Endothelial cell of umbilical vein (primary cell): ENCODE measurements at regions not wholly inside any gene's neighbourhood (a gene's known extent, or its start where the extent isn't known, plus 50 kb on each side); places are given as distances from the start of the nearest gene placed in this dataset.

ENCODE experiments used
- BruUV-seq: library from RNA; stranded (reverse); fragments of 400-500 nt; replicated peaks from 2 replicates; lab custom pipeline; 2021; lab: Mats Ljungman, UMichigan
- CTCF ChIA-PET: fragments of 300-600, 350-600 bp; sonication (Branson Sonifier 250); formaldehyde crosslinking; loops from one replicate; lab custom pipeline; 2021; ENCODE audit warnings: antibody characterized with exemption, inconsistent platforms; lab: Charles Lee
- POLR2A ChIA-PET: fragments of 300-600, 350-600 bp; sonication (Branson Sonifier 250); formaldehyde crosslinking; loops from one replicate; lab custom pipeline; 2021; ENCODE audit warnings: antibody characterized with exemption, inconsistent platforms; lab: Charles Lee
- DNase-seq: peaks from one replicate; pipeline ENCODE4 v3.0.0-alpha.2; 2011; ENCODE audit warnings: low read depth, low spot score
- FAIRE-seq: peaks from 2 replicates; lab custom pipeline; 2011; peaks lifted over from hg19 to GRCh38; lab: Jason Lieb, UNC
- H2AFZ ChIP-seq: 2 replicates; pipeline ENCODE4 v1.6.0; 2012; ENCODE audit warnings: low read depth, low read length, control low read depth, inconsistent platforms
- H3K27ac ChIP-seq: 2 replicates; pipeline ENCODE4 v1.5.1; 2011; ENCODE audit warnings: low read depth, mild to moderate bottlenecking, control low read depth, low read length, moderate library complexity; ENCODE audit not compliant: insufficient read depth
- H3K27me3 ChIP-seq, 2 experiments: 2 replicates each; pipeline versions ENCODE4 v1.6.0 to v1.6.1; 2011; ENCODE audit warnings: low read length in 2 of 2, mixed read lengths in 1 of 2; ENCODE audit not compliant: control insufficient read depth in 2 of 2, insufficient read depth in 2 of 2
- H3K36me3 ChIP-seq, 2 experiments: 2 replicates in 1 of 2; 3 replicates in 1 of 2; pipeline ENCODE4 v1.5.1; 2011; ENCODE audit warnings: low read length in 2 of 2, mild to moderate bottlenecking in 1 of 2, moderate library complexity in 1 of 2; ENCODE audit not compliant: control insufficient read depth in 2 of 2, insufficient read depth in 2 of 2; ENCODE audit errors: extremely low read depth in 1 of 2
- H3K4me1 ChIP-seq: 3 replicates; pipeline ENCODE4 v1.5.1; 2011; ENCODE audit warnings: mild to moderate bottlenecking, low read length; ENCODE audit not compliant: control insufficient read depth, insufficient read depth; ENCODE audit errors: extremely low read depth
- H3K4me2 ChIP-seq: 2 replicates; pipeline ENCODE4 v1.6.1; 2011; ENCODE audit warnings: low read length, control low read depth, mixed read lengths; ENCODE audit not compliant: insufficient read depth
- H3K4me3 ChIP-seq, 3 experiments: fragments of 200-600 bp in 1 of 3; sonication (generic), shearing (Covaris generic) in 1 of 3; replicated peaks in 1 of 3; 2 replicates each; pipeline ENCODE4 v1.5.1; 2011 to 2016; ENCODE audit warnings: control low read depth in 3 of 3, low read length in 3 of 3, mild to moderate bottlenecking in 2 of 3, inconsistent platforms in 1 of 3, low read depth in 1 of 3, moderate library complexity in 1 of 3; ENCODE audit not compliant: insufficient read depth in 1 of 3
- H3K79me2 ChIP-seq: 2 replicates; pipeline ENCODE4 v1.6.0; 2012; ENCODE audit warnings: low read length, inconsistent platforms; ENCODE audit not compliant: control insufficient read depth, insufficient read depth
- H3K9ac ChIP-seq: replicated peaks from 2 replicates; pipeline ENCODE3; 2011; ENCODE audit warnings: low read length, control low read depth; ENCODE audit not compliant: insufficient read depth; ENCODE audit errors: extremely low read depth
- H3K9me1 ChIP-seq: replicated peaks from 3 replicates; pipeline ENCODE4 v1.6.0; 2011; ENCODE audit warnings: mild to moderate bottlenecking, low read length; ENCODE audit not compliant: control insufficient read depth, insufficient read depth; ENCODE audit errors: extremely low read depth
- H3K9me3 ChIP-seq: replicated peaks from 2 replicates; pipeline ENCODE4 v1.5.1; 2012; ENCODE audit warnings: low read length, inconsistent platforms; ENCODE audit not compliant: control insufficient read depth, insufficient read depth
- H4K20me1 ChIP-seq: replicated peaks from 2 replicates; pipeline ENCODE3; 2011; ENCODE audit warnings: mild to moderate bottlenecking, low read length; ENCODE audit not compliant: control insufficient read depth, insufficient read depth; ENCODE audit errors: extremely low read depth
- EZH2 ChIP-seq: IDR thresholded peaks from 2 replicates; pipeline ENCODE4 v1.6.1; 2012; ENCODE audit warnings: borderline replicate concordance, low read depth, mild to moderate bottlenecking, moderate library complexity, low read length, inconsistent platforms; ENCODE audit not compliant: severe bottlenecking
- FOS ChIP-seq: IDR thresholded peaks from 2 replicates; pipeline ENCODE4 v1.6.1; 2011; ENCODE audit warnings: mild to moderate bottlenecking, low read length, moderate library complexity, borderline replicate concordance; ENCODE audit not compliant: insufficient read depth
- GATA2 ChIP-seq: IDR thresholded peaks from 2 replicates; pipeline ENCODE4 v1.7.0; 2011; ENCODE audit warnings: low read depth, mild to moderate bottlenecking, moderate library complexity, mixed read lengths, low read length; ENCODE audit not compliant: insufficient read length, insufficient read depth
- JUN ChIP-seq: IDR thresholded peaks from 2 replicates; pipeline ENCODE4 v1.6.1; 2011; ENCODE audit warnings: borderline replicate concordance, low read depth; ENCODE audit not compliant: insufficient read length, insufficient read depth
- MAX ChIP-seq: IDR thresholded peaks from 2 replicates; pipeline ENCODE4 v1.6.1; 2011; ENCODE audit not compliant: insufficient read depth, insufficient read length
- MYC ChIP-seq: IDR thresholded peaks from one replicate; pipeline ENCODE4 v1.6.1; 2011; ENCODE audit warnings: mild to moderate bottlenecking, low read depth, low read length
- POLR2A ChIP-seq: IDR thresholded peaks from 2 replicates; pipeline ENCODE4 v1.6.1; 2012; ENCODE audit warnings: low read depth, mild to moderate bottlenecking, control low read depth, low read length
- POLR2AphosphoS5 ChIP-seq: IDR thresholded peaks from 2 replicates; pipeline ENCODE4 v1.6.1; 2012; ENCODE audit warnings: low read depth, mild to moderate bottlenecking, control low read depth, low read length, moderate library complexity; ENCODE audit not compliant: insufficient read depth
- dilution Hi-C: fragments of 300-500 bp; cut with MboI; formaldehyde crosslinking; loops from one replicate; pipeline ENCODE4 v1.15.0; 2019; ENCODE audit warnings: low sequenced_read_pairs; ENCODE audit not compliant: extremely low pct_ligation_motif_present
- intact Hi-C: fragments of 100-400 bp; cut with micrococcal nuclease; formaldehyde crosslinking; loops from one replicate; pipeline ENCODE4 v1.10.0; 2022
- TF ChIP-seq, protein P1 (sequence below), 2 donors: IDR thresholded peaks; 1 replicate in 1 of 2; 2 replicates in 1 of 2; pipeline ENCODE4 v1.5.1; 2011; ENCODE audit warnings: low read length in 2 of 2, mild to moderate bottlenecking in 2 of 2, moderate library complexity in 2 of 2, control low read depth in 1 of 2, inconsistent platforms in 1 of 2, low read depth in 1 of 2; ENCODE audit not compliant: insufficient read depth in 1 of 2; ENCODE audit errors: extremely low read depth in 1 of 2

DNA sequence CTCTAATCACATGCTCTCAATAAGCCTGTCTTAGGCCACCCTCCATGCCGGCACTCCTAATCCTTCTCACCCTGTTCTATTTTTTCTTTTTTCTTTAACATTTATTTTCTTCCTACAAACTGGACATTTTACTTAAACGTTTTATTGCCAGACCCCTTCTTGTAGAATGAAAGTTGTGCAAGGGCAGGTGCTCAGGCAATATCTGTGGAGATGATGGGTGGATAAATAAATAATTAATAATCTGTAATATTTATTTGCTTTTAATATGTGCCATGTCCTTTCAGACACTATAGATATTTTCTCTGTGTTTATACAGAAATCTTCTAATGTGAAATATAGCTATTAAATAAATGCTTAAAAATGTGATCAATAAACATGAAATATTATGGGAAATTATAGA lies 815.7 kb upstream of the MIR17HG start:
- dilution Hi-C loops, result no loop called here
- POLR2A ChIA-PET, result no interaction called here
- CTCF ChIA-PET, result no interaction called here

More for the DNA sequence above, 815.7 kb upstream of the MIR17HG start:
- Histone ChIP-seq H3K27me3 (no peaks in the 10 kb centered on the region), H2AFZ (no peak overlapping the region), H3K9me1 (no peaks in the 10 kb centered on the region), H3K9ac (no peak overlapping the region), H3K27ac (no peak overlapping the region), H3K4me1 (no peaks in the 10 kb centered on the region), H3K4me2 (no peak overlapping the region), H3K79me2 (no peaks in the 10 kb centered on the region), H3K9me3 (no peaks in the 10 kb centered on the region), H4K20me1 (no peaks in the 10 kb centered on the region), H3K4me3 (no peak overlapping the region), H3K36me3 (no peaks in the 10 kb centered on the region)
- intact Hi-C loops, result no loop called here
- FAIRE-seq (no peak), DNase-seq (no peak)
- TF ChIP-seq, protein P1, sequence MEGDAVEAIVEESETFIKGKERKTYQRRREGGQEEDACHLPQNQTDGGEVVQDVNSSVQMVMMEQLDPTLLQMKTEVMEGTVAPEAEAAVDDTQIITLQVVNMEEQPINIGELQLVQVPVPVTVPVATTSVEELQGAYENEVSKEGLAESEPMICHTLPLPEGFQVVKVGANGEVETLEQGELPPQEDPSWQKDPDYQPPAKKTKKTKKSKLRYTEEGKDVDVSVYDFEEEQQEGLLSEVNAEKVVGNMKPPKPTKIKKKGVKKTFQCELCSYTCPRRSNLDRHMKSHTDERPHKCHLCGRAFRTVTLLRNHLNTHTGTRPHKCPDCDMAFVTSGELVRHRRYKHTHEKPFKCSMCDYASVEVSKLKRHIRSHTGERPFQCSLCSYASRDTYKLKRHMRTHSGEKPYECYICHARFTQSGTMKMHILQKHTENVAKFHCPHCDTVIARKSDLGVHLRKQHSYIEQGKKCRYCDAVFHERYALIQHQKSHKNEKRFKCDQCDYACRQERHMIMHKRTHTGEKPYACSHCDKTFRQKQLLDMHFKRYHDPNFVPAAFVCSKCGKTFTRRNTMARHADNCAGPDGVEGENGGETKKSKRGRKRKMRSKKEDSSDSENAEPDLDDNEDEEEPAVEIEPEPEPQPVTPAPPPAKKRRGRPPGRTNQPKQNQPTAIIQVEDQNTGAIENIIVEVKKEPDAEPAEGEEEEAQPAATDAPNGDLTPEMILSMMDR (IDR thresholded peaks at IDR 0.05; ENCODE audit: extremely low read depth in 1 of 2, insufficient read depth in 1 of 2, low read depth in 1 of 2, low read length in 2 of 2), result no peak
- TF ChIP-seq MYC (no peak), MAX (no peak), POLR2AphosphoS5 (no peak), FOS (no peak), JUN (no peak), POLR2A (no peak), GATA2 (no peak), EZH2 (no peak)
- no TSS peak for BruUV-seq
